OCI-LY3 (cell line): ENCODE measurements at regions not wholly inside any gene's neighbourhood (a gene's known extent, or its start where the extent isn't known, plus 50 kb on each side); places are given as distances from the start of the nearest gene placed in this dataset.
"Not testable (repeated sequence)": the region's sequence is repeated elsewhere in the genome, so short reads cannot be mapped to it uniquely, and the experiment has no call there.

Experiments used
- CTCF ChIP-seq: fragments of 200-600, 300-600 bp; sonication (generic); IDR thresholded peaks from 2 replicates; pipeline ENCODE4 v1.5.1; 2014; ENCODE audit warnings: antibody characterized with exemption, low read length, low read depth
- EZH2phosphoT487 ChIP-seq: fragments of 200-600 bp; shearing (Covaris generic); IDR thresholded peaks from 2 replicates; pipeline ENCODE4 v1.6.1; 2018; ENCODE audit warnings: antibody characterized with exemption, mixed run types, low read depth

GRCh38 chr5:53799644-53800043, 239.2 kb downstream of the NDUFS4 start:
- TF ChIP-seq CTCF, EZH2phosphoT487: not testable (repeated sequence)
